SK-N-SH (cell line): ENCODE measurements at regions not wholly inside any gene's neighbourhood (a gene's known extent, or its start where the extent isn't known, plus 50 kb on each side); places are given as distances from the start of the nearest gene placed in this dataset.

ENCODE experiments used
- CTCF ChIA-PET: fragments of 300-600, 350-600 bp; formaldehyde crosslinking; extraction: SDS; loops from one replicate; lab custom pipeline; 2021; lab: Yijun Ruan, JAX
- POLR2A ChIA-PET: fragments of 350-600 bp; sonication (Branson Sonifier 250); formaldehyde crosslinking; extraction: SDS; loops from one replicate; lab custom pipeline; 2020; ENCODE audit warnings: antibody characterized with exemption, inconsistent platforms; lab: Yijun Ruan, JAX
- DNase-seq: peaks from one replicate; pipeline ENCODE4 v3.0.0; 2012
- H2AFZ ChIP-seq: fragments of 200-600 bp; sonication (generic); 2 replicates; pipeline ENCODE4 v1.8.1; 2016; ENCODE audit warnings: antibody characterized with exemption, mild to moderate bottlenecking, low read depth
- H3F3A ChIP-seq: fragments of 200-600 bp; sonication (generic); replicated peaks from 2 replicates; pipeline ENCODE3; 2016; ENCODE audit warnings: antibody characterized with exemption, mild to moderate bottlenecking; ENCODE audit not compliant: insufficient read depth
- H3K27ac ChIP-seq, 2 experiments: fragments of 200-500 bp in 1 of 2; fragments of 200-600 bp in 1 of 2; sonication (Bioruptor generic) in 1 of 2; sonication (generic), shearing (Covaris generic) in 1 of 2; 2 replicates each; pipeline versions ENCODE4 v1.5.1 to v1.6.1; 2014 to 2016; ENCODE audit warnings: low read depth in 2 of 2, inconsistent platforms in 1 of 2, low read length in 1 of 2, mild to moderate bottlenecking in 1 of 2, mixed read lengths in 1 of 2
- H3K27me3 ChIP-seq: fragments of 200-600 bp; sonication (generic), shearing (Covaris generic); 2 replicates; pipeline ENCODE4 v1.6.1; 2016; ENCODE audit warnings: mixed run types; ENCODE audit not compliant: insufficient read depth
- H3K36me3 ChIP-seq, 2 experiments: fragments of 200-500 bp in 1 of 2; fragments of 200-600 bp in 1 of 2; sonication (Bioruptor generic) in 1 of 2; sonication (generic) in 1 of 2; replicated peaks in 1 of 2; 2 replicates each; pipeline versions ENCODE3 to v1.5.1; 2014 to 2016; ENCODE audit warnings: low read length in 1 of 2, mild to moderate bottlenecking in 1 of 2; ENCODE audit not compliant: insufficient read depth in 2 of 2, control insufficient read depth in 1 of 2
- H3K4me1 ChIP-seq, 2 experiments: fragments of 200-500 bp in 1 of 2; fragments of 200-600 bp in 1 of 2; sonication (Bioruptor generic) in 1 of 2; sonication (generic), shearing (Covaris generic) in 1 of 2; 2 replicates each; pipeline versions ENCODE4 v1.5.1 to v1.6.1; 2014 to 2016; ENCODE audit warnings: low read depth in 1 of 2, low read length in 1 of 2, mixed run types in 1 of 2; ENCODE audit not compliant: insufficient read depth in 2 of 2, control insufficient read depth in 1 of 2
- H3K4me2 ChIP-seq: fragments of 200-600 bp; sonication (generic), shearing (Covaris generic); 2 replicates; pipeline ENCODE4 v1.6.1; 2017; ENCODE audit warnings: mixed run types
- H3K4me3 ChIP-seq, 2 experiments: fragments of 200-500 bp in 1 of 2; fragments of 200-600 bp in 1 of 2; sonication (Bioruptor generic) in 1 of 2; sonication (generic), shearing (Covaris generic) in 1 of 2; 2 replicates each; pipeline versions ENCODE4 v1.5.1 to v1.8.1; 2014 to 2016; ENCODE audit warnings: low read depth in 2 of 2, inconsistent platforms in 1 of 2, low read length in 1 of 2, mild to moderate bottlenecking in 1 of 2, mixed read lengths in 1 of 2, moderate library complexity in 1 of 2
- H3K79me2 ChIP-seq: fragments of 200-600 bp; sonication (generic); 2 replicates; pipeline ENCODE4 v1.8.1; 2017; ENCODE audit warnings: mild to moderate bottlenecking; ENCODE audit not compliant: insufficient read depth
- H3K9ac ChIP-seq: fragments of 200-600 bp; sonication (generic); 2 replicates; pipeline ENCODE4 v1.6.1; 2017; ENCODE audit warnings: mixed run types
- H3K9me2 ChIP-seq: fragments of 200-600 bp; sonication (generic); 2 replicates; pipeline ENCODE4 v1.6.1; 2017; ENCODE audit warnings: mixed run types
- H3K9me3 ChIP-seq: fragments of 200-600 bp; sonication (generic); 2 replicates; pipeline ENCODE4 v1.6.1; 2017; ENCODE audit warnings: mixed run types, mild to moderate bottlenecking, moderate library complexity
- H4K20me1 ChIP-seq: fragments of 200-600 bp; sonication (generic); 2 replicates; pipeline ENCODE4 v1.6.1; 2017; ENCODE audit warnings: mild to moderate bottlenecking, mixed run types; ENCODE audit not compliant: insufficient read depth
- CHD2 ChIP-seq: fragments of 150-350 bp; IDR thresholded peaks from 2 replicates; pipeline ENCODE4 v1.6.1; 2018; ENCODE audit warnings: low read length; ENCODE audit not compliant: partially characterized antibody
- CTCF ChIP-seq: fragments of 200-600 bp; sonication (generic); IDR thresholded peaks from 2 replicates; pipeline ENCODE4 v1.6.1; 2017; ENCODE audit warnings: antibody characterized with exemption, mild to moderate bottlenecking, moderate library complexity
- ELF1 ChIP-seq: IDR thresholded peaks from 2 replicates; pipeline ENCODE4 v1.4.0; 2012
- GABPA ChIP-seq: IDR thresholded peaks from 2 replicates; pipeline ENCODE4 v1.4.0; 2012; ENCODE audit warnings: low read depth, mild to moderate bottlenecking
- JUND ChIP-seq: IDR thresholded peaks from 2 replicates; pipeline ENCODE4 v1.4.0; 2012
- NRF1 ChIP-seq: IDR thresholded peaks from 2 replicates; pipeline ENCODE4 v1.6.1; 2012; ENCODE audit warnings: low read depth, mild to moderate bottlenecking, low read length
- PBX3 ChIP-seq: IDR thresholded peaks from 2 replicates; pipeline ENCODE4; 2012
- POLR2AphosphoS5 ChIP-seq: IDR thresholded peaks from 2 replicates; pipeline ENCODE4 v1.6.1; 2012; ENCODE audit warnings: low read depth, low read length
- RAD21 ChIP-seq: IDR thresholded peaks from 2 replicates; pipeline ENCODE4 v1.6.1; 2012; ENCODE audit warnings: mild to moderate bottlenecking, low read length
- RFX5 ChIP-seq: IDR thresholded peaks from 2 replicates; pipeline ENCODE4 v1.6.1; 2012; ENCODE audit warnings: mild to moderate bottlenecking, improper control_type of control experiment, low read length
- RXRA ChIP-seq: IDR thresholded peaks from 2 replicates; pipeline ENCODE4 v1.4.0; 2012; ENCODE audit warnings: low read depth, mild to moderate bottlenecking, borderline replicate concordance
- SMC3 ChIP-seq: IDR thresholded peaks from 2 replicates; pipeline ENCODE4 v1.6.1; 2012; ENCODE audit warnings: low read depth, low read length, improper control_type of control experiment
- TAF1 ChIP-seq: IDR thresholded peaks from 2 replicates; pipeline ENCODE4 v1.6.1; 2012; ENCODE audit warnings: low read depth, mild to moderate bottlenecking, low read length, moderate library complexity, borderline replicate concordance
- USF2 ChIP-seq: fragments of 150-350 bp; IDR thresholded peaks from 2 replicates; pipeline ENCODE4 v1.6.1; 2017; ENCODE audit warnings: antibody characterized with exemption, low read length, low read depth, borderline replicate concordance
- WGBS: methylation state at CpG from one replicate; pipeline ENCODE4 v1.1.6; 2017; ENCODE audit warnings: low lambda C conversion rate; 5-methylcytosine and 5-hydroxymethylcytosine counted together

- Histone ChIP-seq H3K36me3 (no peaks in the 10 kb centered on the region), H3K4me2 (no peak overlapping the region), H3K27ac (no peak overlapping the region), H3K9me3 (no peaks in the 10 kb centered on the region), H3K9me2 (no peaks in the 10 kb centered on the region), H3K79me2 (no peaks in the 10 kb centered on the region), H3F3A (no peaks in the 10 kb centered on the region), H3K4me1 (no peaks in the 10 kb centered on the region; a peak in 1 of 4 replicates), H2AFZ (no peak overlapping the region), H3K9ac (no peak overlapping the region), H3K4me3 (no peak overlapping the region), H4K20me1 (no peaks in the 10 kb centered on the region), H3K27me3 (no peaks in the 10 kb centered on the region)
- TF ChIP-seq RFX5 (no peak), JUND (no peak), RXRA (no peak), PBX3 (no peak), ELF1 (no peak), USF2 (no peak), NRF1 (no peak), TAF1 (no peak), GABPA (no peak), SMC3 (no peak), POLR2AphosphoS5 (no peak), CHD2 (no peak)
- ChIA-PET CTCF (interaction anchor here (3.5 kb wide), 1 partner anchor 26 kb away, joined by 14 read pairs; no protein-coding TSS in a partner anchor), POLR2A (no interaction called here)
- DNase-seq, result no peak
- 52% methylated on average over 1 of the region's 1 CpG for WGBS
These were observed 304.6 kb upstream of the MIR17HG start for GRCh38 chr13:91042870-91043269.

GRCh38 chr13:91045351-91046034 is 302.0 kb upstream of the MIR17HG start:
- Histone ChIP-seq H3K9me3 (no peaks in the 10 kb centered on the region), H3K27me3 (no peaks in the 10 kb centered on the region), H3K36me3 (no peaks in the 10 kb centered on the region), H3F3A (no peaks in the 10 kb centered on the region), H3K4me1 (no peaks in the 10 kb centered on the region; a peak in 1 of 4 replicates), H3K9ac (no peak overlapping the region), H3K79me2 (no peaks in the 10 kb centered on the region), H4K20me1 (no peaks in the 10 kb centered on the region), H3K4me3 (no peak overlapping the region), H3K27ac (no peak overlapping the region), H3K4me2 (no peak overlapping the region), H2AFZ (no peak overlapping the region), H3K9me2 (no peaks in the 10 kb centered on the region)
- TF ChIP-seq USF2, result no peak
- TF ChIP-seq CTCF, result peak; percentile 46
- TF ChIP-seq RAD21, result peak; percentile 68
- CTCF ChIA-PET, result interaction anchor here (0.9 to 1.0 kb wide), 2 partner anchors 9 kb away, joined by 3 to 4 read pairs; no protein-coding TSS in a partner anchor
- WGBS, result 23% methylated on average over 5 of the region's 5 CpGs
- POLR2A ChIA-PET, result no interaction called here
- DNase-seq, result peak; percentile 12
